Lower lobe of right lung (tissue), 2 donors: ENCODE measurements at regions not wholly inside any gene's neighbourhood (a gene's known extent, or its start where the extent isn't known, plus 50 kb on each side); places are given as distances from the start of the nearest gene placed in this dataset.
"Not testable (repeated sequence)": the region's sequence is repeated elsewhere in the genome, so short reads cannot be mapped to it uniquely, and the experiment has no call there.

ENCODE experiments used
- ATAC-seq, 2 donors: fragments of 200-7000 bp; cut with Tn5 transposase; one replicate each; pipeline ENCODE4 v1.9.1; 2020 to 2022; ENCODE audit warnings: mild to moderate bottlenecking in 2 of 2, moderate library complexity in 2 of 2
- DNase-seq: peaks from one replicate; pipeline ENCODE4 v3.0.0-alpha.2; 2020
- H3K27ac ChIP-seq: fragments of 200-600 bp; one replicate; pipeline ENCODE4 v1.8.0; 2022
- H3K27me3 ChIP-seq: fragments of 200-600 bp; one replicate; pipeline ENCODE4 v1.8.0; 2022; ENCODE audit warnings: low read depth
- H3K36me3 ChIP-seq: fragments of 200-600 bp; one replicate; pipeline ENCODE4 v1.8.0; 2022; ENCODE audit warnings: mild to moderate bottlenecking
- H3K4me1 ChIP-seq: fragments of 200-600 bp; one replicate; pipeline ENCODE4 v1.8.0; 2022
- H3K4me3 ChIP-seq: fragments of 200-600 bp; one replicate; pipeline ENCODE4 v1.8.0; 2022; ENCODE audit warnings: mild to moderate bottlenecking
- H3K9me3 ChIP-seq: fragments of 200-600 bp; one replicate; pipeline ENCODE4 v1.8.0; 2022
- intact Hi-C: fragments of 100-400 bp; cut with DNase I; formaldehyde crosslinking; loops from one replicate; pipeline ENCODE4 v1.11.0; 2022
- TF ChIP-seq, protein P1 (sequence below): fragments of 200-600 bp; IDR thresholded peaks from one replicate; pipeline ENCODE4 v1.8.0; 2022; ENCODE audit warnings: antibody characterized with exemption, mild to moderate bottlenecking
- donor health status: DM: no; HTN: yes; CAD: no; lungs with severe emphysema.

DNA sequence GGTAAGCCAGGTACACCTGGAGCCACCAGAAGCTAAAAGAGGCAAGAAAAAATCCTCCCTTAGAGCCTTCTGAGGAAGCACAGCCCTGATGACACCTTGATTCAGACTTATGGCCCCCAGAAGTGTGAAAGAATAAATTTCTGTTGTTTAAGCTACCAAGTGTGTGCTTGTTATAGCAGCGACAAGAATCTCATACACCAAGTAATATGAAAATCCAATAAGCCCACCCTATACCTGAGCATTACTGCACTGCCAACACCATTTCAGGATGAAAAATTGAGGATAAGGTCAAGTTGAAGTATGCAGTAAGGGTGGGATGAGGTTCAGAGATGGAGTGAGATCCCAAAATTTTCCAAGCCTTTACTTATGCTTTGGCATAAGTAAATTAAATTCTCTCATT is 163.6 kb upstream of the CCDC196 start:
- H3K36me3 ChIP-seq = no peaks in the 10 kb centered on the region
- TF ChIP-seq, protein P1, sequence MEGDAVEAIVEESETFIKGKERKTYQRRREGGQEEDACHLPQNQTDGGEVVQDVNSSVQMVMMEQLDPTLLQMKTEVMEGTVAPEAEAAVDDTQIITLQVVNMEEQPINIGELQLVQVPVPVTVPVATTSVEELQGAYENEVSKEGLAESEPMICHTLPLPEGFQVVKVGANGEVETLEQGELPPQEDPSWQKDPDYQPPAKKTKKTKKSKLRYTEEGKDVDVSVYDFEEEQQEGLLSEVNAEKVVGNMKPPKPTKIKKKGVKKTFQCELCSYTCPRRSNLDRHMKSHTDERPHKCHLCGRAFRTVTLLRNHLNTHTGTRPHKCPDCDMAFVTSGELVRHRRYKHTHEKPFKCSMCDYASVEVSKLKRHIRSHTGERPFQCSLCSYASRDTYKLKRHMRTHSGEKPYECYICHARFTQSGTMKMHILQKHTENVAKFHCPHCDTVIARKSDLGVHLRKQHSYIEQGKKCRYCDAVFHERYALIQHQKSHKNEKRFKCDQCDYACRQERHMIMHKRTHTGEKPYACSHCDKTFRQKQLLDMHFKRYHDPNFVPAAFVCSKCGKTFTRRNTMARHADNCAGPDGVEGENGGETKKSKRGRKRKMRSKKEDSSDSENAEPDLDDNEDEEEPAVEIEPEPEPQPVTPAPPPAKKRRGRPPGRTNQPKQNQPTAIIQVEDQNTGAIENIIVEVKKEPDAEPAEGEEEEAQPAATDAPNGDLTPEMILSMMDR = no peak
- peaks cover 10% of the 10 kb centered on the region for H3K9me3 ChIP-seq
- no peak overlapping the region for H3K4me3 ChIP-seq
- H3K27me3 ChIP-seq = no peaks in the 10 kb centered on the region
- DNase-seq (no peak), ATAC-seq (no peak)
- no peaks in the 10 kb centered on the region for H3K4me1 ChIP-seq
- no peak overlapping the region for H3K27ac ChIP-seq
- intact Hi-C loops = no loop called here

DNA sequence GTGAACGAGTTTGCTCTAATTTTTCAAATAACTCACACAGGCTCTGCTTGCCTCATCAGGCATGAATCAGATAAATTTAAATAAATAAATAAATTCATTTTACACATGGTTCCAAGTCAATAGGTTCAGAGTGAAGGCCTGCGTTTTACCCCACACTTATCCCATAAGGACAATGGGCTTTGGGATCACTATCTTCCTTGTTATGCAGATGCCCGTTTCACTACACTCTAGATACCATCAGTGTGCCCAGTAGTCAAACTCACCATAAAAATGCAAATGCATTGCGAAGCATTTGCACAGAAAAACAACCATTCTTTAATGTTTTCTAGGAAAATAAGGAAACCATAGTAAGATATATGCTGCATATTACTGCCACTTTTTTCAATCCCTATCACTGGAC is 155.9 kb upstream of the CCDC196 start:
- intact Hi-C loops = no loop called here
- Histone ChIP-seq H3K27ac (no peak overlapping the region), H3K9me3 (no peaks in the 10 kb centered on the region), H3K36me3 (no peaks in the 10 kb centered on the region), H3K27me3 (no peaks in the 10 kb centered on the region), H3K4me3 (no peak overlapping the region), H3K4me1 (no peaks in the 10 kb centered on the region)
- ATAC-seq = no peak
- TF ChIP-seq, protein P1 = no peak
- DNase-seq = no peak

DNA sequence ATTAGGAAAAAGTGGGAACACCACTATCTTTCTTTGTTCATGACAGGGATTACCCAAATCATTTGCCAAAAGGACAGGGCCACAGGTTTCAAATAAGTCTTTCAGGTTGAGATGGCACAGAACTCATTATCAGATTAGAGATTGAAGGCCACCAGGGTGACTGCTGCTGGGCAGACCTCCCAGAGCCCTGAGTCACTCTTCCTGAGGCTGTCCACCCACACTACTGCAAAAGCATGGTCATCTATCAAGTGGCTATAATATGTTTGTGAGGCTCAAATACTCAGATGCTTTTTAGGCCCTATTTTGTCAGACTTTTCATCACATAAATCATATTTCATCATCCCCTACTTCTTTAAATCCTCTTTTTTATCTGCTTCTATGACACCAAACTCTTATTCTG is 155.3 kb upstream of the CCDC196 start:
- ATAC-seq = no peak
- H3K9me3 ChIP-seq = no peaks in the 10 kb centered on the region

DNA sequence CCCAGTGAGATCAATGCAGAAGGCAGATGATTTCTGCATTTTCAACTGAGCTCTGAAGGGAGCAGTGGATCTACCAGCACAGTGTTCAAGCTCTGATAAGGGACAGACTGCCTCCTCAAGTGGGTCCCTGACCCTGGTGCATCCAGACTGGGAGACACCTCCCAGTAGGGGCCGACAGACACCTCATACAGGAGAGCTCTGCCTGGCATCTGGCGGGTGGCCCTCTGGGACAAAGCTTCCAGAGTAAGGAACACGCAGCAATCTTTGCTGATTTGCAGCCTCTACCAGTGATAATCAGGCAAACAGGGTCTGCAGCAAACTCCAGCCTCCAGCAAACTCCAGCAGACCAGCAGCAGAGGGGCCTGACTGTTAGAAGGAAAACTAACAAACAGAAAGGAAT is 152.9 kb upstream of the CCDC196 start:
- not testable (repeated sequence) for DNase-seq

More for the DNA sequence above, 155.3 kb upstream of the CCDC196 start:
- DNase-seq = no peak
- no peak overlapping the region for H3K4me3 ChIP-seq
- intact Hi-C loops = no loop called here
- no peaks in the 10 kb centered on the region for H3K27me3 ChIP-seq
- no peaks in the 10 kb centered on the region for H3K36me3 ChIP-seq
- no peak overlapping the region for H3K27ac ChIP-seq
- H3K4me1 ChIP-seq = no peaks in the 10 kb centered on the region
- TF ChIP-seq, protein P1 = no peak

DNA sequence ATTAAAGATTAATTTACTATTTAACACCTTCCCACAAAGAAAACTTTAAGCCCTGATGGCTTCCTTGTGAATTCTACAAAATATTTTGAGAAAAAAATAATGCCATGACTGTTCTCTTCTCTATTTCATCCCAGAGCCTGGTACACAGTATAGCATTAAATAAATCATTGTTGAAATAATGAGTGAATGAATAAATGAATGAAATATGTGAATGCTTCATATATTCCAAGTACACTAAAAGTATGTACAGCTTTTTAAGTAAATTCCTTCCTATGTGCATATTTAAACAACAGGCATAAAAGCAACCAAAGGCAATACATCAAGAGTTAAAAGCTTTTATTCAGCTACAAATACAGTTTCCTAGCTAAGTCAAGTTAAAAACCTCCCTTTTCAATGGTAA is 144.9 kb upstream of the CCDC196 start:
- Histone ChIP-seq H3K27ac (no peak overlapping the region), H3K4me1 (no peaks in the 10 kb centered on the region), H3K36me3 (no peaks in the 10 kb centered on the region), H3K4me3 (no peak overlapping the region), H3K27me3 (no peaks in the 10 kb centered on the region), H3K9me3 (no peaks in the 10 kb centered on the region)
- TF ChIP-seq, protein P1 = no peak
- DNase-seq (no peak), ATAC-seq (no peak)
- intact Hi-C loops = no loop called here

More for the DNA sequence above, 152.9 kb upstream of the CCDC196 start:
- H3K27ac ChIP-seq, H3K27me3 ChIP-seq, H3K4me3 ChIP-seq, H3K9me3 ChIP-seq, ATAC-seq, intact Hi-C loops, H3K36me3 ChIP-seq, H3K4me1 ChIP-seq: not testable (repeated sequence)

DNA sequence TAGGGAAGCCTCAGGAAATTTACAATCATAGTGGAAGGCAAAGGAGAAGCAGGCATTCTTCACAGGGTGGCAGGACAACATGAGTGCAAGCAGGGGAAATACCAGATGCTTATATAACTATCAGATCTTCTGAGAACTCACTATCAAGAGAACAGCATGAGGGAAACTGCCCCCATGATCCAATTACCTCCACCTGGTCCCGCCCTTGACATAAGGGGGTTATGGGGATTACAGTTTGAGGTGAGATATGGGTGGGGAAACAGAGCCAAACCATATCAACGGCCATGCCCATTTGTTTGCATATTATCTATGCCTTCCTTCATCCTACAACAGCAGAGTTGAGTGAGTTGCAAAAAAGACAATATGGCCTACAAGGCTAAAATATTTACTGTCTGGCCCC is 140.2 kb upstream of the CCDC196 start:
- Histone ChIP-seq H3K4me3 (no peak overlapping the region), H3K27ac (no peak overlapping the region), H3K4me1 (no peaks in the 10 kb centered on the region), H3K9me3 (peaks cover 17% of the 10 kb centered on the region), H3K27me3 (no peaks in the 10 kb centered on the region), H3K36me3 (no peaks in the 10 kb centered on the region)
- DNase-seq (no peak), ATAC-seq (no peak)
- intact Hi-C loops = no loop called here
- TF ChIP-seq, protein P1 = no peak
